DMS153 treated with DMSO at 0.1 percent for 48 hours (cell line): ENCODE measurements at regions not wholly inside any gene's neighbourhood (a gene's known extent, or its start where the extent isn't known, plus 50 kb on each side); places are given as distances from the start of the nearest gene placed in this dataset.

Experiments used
- DNase-seq: peaks from one replicate; lab custom pipeline; 2025; ENCODE audit not compliant: unreplicated experiment; lab: John Stamatoyannopoulos, UW

DNA sequence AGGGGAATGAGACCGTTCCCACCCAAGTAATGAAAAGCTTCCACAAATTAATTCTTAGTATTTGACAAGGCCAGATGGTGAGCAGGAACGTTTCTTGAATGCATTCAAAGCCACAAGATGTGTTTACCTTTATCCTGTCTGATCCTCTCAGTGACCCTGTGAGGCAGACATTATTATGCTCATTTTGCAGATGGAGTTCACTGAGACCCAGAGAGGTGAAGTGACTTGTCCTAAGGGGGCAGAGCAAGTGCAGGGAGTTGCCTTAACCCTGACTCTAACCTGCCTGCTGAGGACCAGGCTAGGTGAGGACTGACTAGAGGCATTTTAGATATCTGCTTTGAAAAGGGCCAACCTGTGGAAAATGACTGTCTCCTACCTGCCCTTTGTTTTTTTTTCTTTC is 156.7 kb downstream of the HAPSTR1 start:
- DNase-seq: no peak

DNA sequence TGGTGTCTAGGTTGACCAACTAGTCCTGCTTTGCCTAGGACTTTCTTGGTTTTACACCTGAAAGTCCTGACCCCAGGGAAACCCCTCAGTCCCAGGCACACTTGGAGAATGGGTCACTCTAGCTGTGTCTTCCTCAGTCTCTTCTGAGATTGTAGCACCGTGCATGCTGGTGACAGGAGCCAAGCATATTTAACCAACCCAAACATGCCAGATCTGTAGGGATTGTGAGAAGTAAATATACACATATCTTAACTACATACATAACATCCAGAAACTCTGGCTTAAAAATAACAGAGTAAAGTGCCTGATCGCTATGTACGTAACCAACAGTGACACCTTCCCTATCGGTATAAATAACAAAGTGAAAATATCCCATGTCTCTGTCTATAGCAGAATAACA is 158.1 kb downstream of the HAPSTR1 start:
- DNase-seq: no peak

- DNase-seq: no peak
Observed at GRCh38 chr16:9251026-9251425, 159.6 kb downstream of the HAPSTR1 start.

DNA sequence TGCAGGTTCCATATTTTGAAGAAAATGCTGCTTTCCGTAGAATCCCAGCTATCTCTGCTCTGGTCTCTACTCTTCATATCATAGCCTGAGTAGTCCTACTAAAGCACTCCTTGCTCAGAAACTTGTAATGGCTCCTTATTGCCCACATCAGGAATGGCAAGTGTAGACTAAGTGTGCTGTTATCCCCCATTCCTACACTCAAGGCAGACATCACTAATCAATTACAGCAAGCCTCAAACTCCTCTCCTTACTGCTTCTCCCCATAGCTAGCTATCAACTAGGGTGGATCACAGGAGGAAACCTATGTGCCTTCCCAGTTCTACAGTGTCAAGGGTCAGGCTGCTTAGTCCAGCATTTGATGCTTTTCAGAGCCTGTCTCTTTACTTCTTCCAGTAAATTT is 163.4 kb downstream of the HAPSTR1 start:
- DNase-seq: no peak

GRCh38 chr16:9256196-9256595 is 164.8 kb downstream of the HAPSTR1 start:
- no peak for DNase-seq

DNA sequence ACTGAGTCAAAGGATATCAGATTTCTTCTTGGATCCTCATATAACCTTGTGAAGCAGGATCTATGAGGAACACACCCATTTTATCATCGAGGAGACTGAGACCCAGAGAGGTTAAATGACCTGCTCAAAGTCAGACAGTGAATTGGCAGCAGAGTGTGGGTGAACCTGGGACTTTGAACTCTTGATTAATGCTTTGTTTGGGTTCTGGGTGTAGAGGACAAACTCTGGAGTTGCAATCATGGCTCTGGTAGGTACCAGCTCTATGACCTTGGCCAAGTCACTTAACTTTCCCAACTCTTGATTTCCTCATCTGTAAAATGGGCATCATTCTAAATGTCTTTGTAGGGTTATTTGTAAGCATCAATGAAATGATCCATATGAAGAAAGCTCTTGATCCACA is 166.4 kb downstream of the HAPSTR1 start:
- no peak for DNase-seq

GRCh38 chr16:9258423-9259051 is 167.1 kb downstream of the HAPSTR1 start:
- DNase-seq: peak; percentile 18

GRCh38 chr16:9259914-9260608 is 168.6 kb downstream of the HAPSTR1 start:
- DNase-seq: peak; percentile 56

- DNase-seq: peak; percentile 95
Observed at GRCh38 chr16:9260666-9261065, 169.2 kb downstream of the HAPSTR1 start.

- DNase-seq: no peak
Observed at GRCh38 chr16:9261376-9261775, 169.9 kb downstream of the HAPSTR1 start.

DNA sequence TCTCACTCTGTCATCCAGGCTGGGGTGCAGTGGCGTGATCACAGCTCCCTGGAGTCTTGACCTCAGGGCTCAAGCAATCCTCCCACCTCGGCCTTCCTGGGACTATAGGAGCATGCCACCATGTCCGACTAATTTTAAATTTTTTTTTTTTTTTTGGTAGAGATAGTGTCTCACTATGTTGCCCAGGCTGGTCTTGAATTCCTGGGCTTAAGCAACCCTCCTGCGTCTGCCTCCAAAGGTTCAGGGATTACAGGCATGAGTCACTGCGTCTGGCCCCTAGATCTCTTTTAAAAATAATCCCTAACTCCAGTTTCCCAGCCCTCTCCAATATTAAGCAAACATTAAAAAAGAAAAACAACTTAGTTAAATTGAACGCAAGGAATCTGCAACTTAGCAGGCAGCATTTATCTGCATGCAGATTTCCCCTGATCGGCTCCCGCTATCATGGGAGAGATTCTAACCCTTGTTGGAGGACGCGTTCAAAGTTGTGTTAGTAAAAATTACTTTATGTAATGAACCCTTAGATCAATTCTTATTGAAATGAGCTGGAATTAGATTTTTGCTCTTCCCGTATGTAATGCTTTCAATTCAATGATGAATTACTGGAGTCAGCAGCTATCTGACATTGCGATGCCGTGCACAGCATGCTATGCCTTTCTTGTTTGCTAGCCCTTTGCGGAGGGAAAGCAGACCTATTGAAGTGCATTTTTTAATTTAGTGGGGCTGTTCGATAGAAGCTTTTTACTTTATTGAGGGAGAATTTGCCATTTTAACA is 171.7 kb downstream of the HAPSTR1 start:
- no peak for DNase-seq

- DNase-seq: no peak
Observed at GRCh38 chr16:9264067-9264466, 172.6 kb downstream of the HAPSTR1 start.

DNA sequence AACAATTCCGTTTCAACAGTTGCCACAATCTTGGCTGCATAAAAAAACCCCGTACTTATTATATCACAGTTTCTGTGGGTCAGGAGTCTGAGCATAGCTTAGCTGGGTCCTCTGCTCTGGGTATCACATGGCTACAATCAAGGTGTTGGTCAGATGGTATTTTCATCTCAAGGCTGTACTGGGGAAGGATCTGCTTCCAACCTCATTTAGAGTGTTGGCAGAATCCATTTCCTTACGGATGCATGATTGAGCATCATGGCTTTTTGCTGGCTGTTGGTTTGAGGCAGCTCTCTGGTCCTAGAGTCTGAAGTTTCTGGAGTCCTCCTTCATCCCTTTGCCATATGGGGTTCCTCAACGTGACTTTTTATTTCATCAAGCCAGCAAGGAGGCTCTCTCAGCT is 177.0 kb downstream of the HAPSTR1 start:
- no peak for DNase-seq

GRCh38 chr16:9270424-9270823 is 179.0 kb downstream of the HAPSTR1 start:
- no peak for DNase-seq

GRCh38 chr16:9270941-9271340 is 179.5 kb downstream of the HAPSTR1 start:
- DNase-seq: no peak

- DNase-seq: no peak
Observed at GRCh38 chr16:9271841-9272240, 180.4 kb downstream of the HAPSTR1 start.

GRCh38 chr16:9275377-9275776 is 183.9 kb downstream of the HAPSTR1 start:
- DNase-seq: no peak

- no peak for DNase-seq
Observed at GRCh38 chr16:9275816-9276354, 184.4 kb downstream of the HAPSTR1 start.

- DNase-seq: no peak
Observed at GRCh38 chr16:9279291-9280068, 188.0 kb downstream of the HAPSTR1 start.

DNA sequence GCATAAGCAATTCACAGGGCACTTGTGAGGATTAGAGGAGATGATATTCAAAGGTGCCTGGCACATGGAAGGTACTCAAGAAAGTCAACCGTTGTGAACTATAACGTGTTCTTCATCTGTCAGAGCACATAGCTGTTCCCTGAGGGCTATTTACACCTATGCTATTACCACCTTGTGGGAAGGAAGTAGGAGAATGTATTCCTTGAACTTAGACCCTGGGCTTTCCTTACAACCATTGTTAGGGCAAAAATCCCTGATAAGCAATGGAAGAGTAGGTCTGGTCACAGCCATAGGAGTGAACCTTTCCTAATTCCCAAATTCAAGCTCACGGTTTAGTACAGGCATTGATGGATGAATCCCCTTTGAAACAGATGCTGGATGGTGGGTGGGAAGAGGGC is 188.6 kb downstream of the HAPSTR1 start:
- no peak for DNase-seq

GRCh38 chr16:9286930-9287329 is 195.5 kb downstream of the HAPSTR1 start:
- DNase-seq: no peak
